CD1c-positive myeloid dendritic cell (primary cell): ENCODE measurements at regions not wholly inside any gene's neighbourhood (a gene's known extent, or its start where the extent isn't known, plus 50 kb on each side); places are given as distances from the start of the nearest gene placed in this dataset.

Source experiments
- DNase-seq: peaks from one replicate; pipeline ENCODE4 v3.0.0-alpha.2; 2016; ENCODE audit errors: extremely low spot score

- no peak for DNase-seq
These were observed 126.4 kb upstream of the OSMR start for GRCh38 chr5:38719403-38719802.

DNA sequence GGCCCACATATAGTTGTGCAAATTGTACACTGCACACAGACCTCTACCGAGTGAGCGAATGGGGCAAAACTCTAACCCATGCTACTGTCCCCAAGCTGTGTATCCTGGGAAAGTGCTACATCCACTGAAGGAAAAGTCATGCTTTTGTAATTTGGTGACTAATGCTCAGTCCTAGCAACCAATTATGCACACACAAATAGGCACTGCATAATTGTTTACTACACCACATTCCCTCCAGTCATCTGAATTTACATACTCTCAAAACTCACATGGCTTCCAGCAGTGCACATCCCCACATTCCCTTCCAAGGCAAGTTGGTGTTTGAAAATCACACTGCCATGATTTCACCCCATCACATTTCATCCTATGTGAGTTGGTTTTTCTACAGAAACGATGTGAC is 125.9 kb upstream of the OSMR start:
- DNase-seq: no peak

- DNase-seq: no peak
These were observed 125.1 kb upstream of the OSMR start for GRCh38 chr5:38720554-38721361.

DNA sequence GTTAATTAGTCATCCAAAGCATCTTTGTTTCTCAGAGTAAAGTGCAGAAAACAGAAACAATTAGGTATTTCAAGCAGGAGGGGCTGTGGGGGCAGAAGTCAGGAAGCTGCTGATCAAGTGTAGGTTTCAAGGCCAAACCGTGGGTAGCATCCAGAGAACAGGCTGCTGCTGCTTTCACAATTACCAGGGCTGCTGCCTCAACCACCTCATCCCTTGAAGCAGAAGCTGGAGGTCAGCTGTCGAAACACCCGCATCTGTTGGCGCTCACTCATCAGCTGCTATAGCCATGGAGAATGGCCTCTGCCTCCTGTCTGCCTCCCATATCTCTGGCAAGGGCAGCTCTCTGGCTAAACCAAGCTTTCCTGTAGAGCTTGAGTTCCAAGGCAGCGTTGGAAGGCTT is 122.9 kb upstream of the OSMR start:
- DNase-seq: no peak

GRCh38 chr5:38723426-38723825 is 122.4 kb upstream of the OSMR start:
- DNase-seq: no peak

DNA sequence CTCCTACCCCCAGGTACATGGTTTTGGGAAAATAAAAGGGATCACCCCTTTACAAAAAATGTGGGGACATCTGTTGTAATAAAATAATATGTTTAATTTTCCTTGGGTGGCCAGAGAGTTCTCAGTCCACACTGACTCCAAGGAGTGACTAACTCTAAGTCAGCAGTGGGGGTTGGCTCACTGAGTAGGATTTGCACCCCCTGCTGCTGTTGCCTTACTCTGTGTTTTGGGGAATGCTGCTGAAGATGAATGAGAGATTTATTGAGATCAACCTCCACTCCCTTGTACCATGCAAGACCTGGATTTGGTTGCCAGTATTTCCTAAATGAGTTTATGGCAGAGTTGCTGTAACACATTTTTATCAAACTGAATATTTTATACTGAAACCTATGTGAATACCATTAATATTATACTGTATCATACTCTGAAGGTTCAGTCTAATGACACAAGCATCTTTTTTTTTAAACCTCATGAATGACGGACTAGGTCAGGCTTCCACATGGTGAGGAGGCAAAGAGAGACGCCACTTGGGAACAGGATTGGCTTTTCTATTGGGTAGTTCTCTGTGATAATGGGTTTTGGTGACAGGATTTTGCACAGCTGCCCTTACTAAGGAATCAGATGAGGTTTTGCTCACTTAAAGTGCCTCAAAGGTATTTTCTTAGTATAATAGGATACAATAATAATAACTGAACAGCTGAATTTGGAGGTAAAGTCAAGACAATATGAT is 121.3 kb upstream of the OSMR start:
- DNase-seq: no peak

DNA sequence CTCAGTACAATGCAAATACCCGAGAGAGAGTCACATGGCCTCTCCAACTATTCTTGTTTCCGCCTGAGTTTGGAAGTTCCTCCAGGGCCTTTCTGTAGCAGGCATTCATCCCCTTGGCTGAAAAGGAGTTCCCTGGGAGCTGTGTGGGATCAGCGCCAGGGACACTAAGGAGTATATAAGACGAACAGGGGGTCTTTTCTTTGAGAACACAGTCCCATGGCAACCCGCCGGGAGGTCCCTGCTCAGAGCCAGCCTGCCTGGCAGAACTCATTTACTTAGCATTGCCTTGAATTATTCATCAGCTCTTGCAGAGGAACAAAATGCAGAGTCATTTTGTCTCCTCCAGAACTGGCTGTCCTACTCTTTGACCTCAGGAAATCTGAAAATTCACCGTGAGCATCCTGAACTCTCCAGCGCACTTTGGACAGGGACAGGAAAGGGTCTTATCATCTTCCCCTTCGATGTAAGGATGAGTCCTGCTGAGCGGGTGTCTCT is 120.4 kb upstream of the OSMR start:
- DNase-seq: no peak

GRCh38 chr5:38726279-38726678 is 119.5 kb upstream of the OSMR start:
- no peak for DNase-seq

- no peak for DNase-seq
These were observed 117.8 kb upstream of the OSMR start for GRCh38 chr5:38728029-38728428.

- no peak for DNase-seq
These were observed 114.4 kb upstream of the OSMR start for GRCh38 chr5:38731461-38731860.

DNA sequence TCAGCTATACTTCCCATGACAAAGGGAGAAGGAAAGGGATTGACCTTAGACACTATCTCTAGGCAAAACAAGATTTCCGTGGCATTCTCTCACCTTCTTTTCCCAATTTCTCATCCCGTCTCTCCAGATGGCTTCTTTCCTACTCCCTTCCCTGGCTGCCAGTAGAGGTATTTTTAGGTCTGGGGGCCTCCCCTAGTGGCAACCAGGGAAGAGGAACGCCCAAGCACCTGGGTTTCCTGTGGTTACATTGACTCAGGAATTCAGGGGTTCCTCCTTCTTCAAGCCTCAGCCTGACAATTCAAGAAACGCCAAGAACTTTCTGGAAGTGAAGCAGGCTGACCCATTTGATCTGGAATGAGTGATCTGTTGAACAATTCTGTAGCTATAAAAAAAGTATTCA is 111.5 kb upstream of the OSMR start:
- no peak for DNase-seq

- DNase-seq: no peak
These were observed 109.7 kb upstream of the OSMR start for GRCh38 chr5:38736089-38736488.

DNA sequence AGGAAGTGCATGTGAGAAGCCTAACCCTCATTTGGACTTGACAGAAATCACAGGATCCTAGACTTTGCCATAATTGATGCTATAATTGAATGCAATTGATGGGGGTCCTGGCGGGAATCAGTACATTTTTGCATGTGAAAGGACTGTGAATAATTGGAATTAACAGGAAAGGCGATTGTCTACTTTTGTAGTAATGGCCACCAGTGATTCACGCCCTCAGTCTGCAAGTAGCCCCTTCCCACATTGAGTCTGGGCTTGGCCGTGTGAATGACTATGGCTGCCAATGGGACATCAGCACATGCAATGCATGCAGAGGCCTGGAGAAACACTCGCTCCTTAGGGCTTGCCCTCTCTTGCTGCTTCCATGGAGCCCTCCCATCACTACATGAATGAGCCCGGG is 107.8 kb upstream of the OSMR start:
- no peak for DNase-seq

- no peak for DNase-seq
These were observed 106.7 kb upstream of the OSMR start for GRCh38 chr5:38739011-38739704.

- no peak for DNase-seq
These were observed 106.1 kb upstream of the OSMR start for GRCh38 chr5:38739705-38740045.

DNA sequence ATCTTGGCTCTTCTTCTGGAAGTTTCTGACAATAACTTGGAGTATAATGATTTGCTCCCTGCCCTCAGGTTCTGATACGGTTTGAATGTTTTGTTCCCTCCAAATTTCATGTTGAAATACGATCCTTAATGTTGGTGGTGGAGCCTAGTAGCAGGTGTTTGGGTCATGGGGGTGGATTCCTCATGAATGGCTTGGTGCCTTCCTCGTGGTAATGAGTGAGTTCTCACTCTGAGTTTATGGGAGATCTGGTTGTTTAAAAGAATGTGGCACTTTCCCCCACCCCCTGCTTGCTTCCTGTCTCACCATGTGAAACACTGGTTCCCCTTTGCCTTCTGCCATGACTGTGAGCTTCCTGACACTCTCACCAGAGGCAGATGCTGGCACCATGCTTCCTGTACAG is 103.0 kb upstream of the OSMR start:
- no peak for DNase-seq

DNA sequence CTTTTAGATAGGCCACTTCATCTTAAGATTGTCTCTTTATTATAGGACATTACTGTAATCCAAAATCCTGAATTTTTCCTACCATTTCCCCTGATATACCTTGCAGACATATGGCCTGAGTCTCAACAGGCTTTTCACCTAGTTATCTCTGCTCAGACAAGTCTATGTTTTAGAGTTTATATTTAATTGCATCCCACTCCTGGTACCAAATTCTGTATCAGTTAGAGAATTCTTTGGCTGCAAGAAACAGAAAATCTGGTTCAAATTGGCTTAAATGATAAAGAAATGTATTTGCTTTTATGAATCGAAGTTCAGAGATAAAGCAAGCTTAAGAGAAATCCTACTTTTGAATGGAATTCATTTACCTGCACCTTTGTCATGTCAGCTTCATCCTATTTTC is 102.2 kb upstream of the OSMR start:
- DNase-seq: no peak

DNA sequence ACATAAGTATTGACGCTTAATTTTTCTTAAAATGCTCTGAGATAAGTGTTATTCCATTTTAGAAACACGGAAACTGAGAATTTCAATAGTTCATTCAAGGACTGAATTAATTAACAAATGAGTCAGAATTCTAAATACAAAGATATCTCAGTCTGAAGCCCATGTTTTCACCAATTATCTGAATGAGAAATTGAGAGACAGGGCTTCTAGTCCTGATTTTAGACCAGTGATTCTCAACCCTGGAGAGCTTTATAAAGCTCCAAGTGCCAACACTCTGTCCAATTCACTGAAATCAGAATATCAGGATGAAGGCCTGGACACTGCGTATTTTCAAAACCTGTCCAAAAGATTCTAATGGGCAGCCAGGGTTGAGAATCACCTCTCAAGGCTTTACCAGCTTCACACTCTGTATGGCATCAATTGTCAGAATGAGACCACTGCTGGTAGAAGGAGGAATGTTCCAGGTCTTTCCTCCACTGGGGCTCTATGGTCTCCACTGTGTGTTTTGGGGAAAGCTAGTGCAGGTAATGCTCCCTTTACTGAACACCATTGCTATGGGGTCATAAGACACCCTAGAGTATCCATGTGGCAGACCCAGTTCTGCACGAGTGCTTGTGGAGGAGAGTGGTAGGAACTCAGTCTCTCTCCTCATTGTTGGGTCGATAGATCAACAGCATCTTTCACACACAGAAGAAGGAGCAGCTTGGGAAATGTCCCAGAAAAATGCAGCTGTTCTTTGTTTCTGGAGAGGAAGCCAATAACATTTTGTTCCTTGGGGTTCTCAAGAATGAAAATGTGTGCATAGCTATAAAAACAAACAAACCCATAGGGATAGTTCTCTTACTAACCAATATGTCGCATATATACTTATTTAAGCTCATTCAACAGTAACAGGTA is 99.7 kb upstream of the OSMR start:
- no peak for DNase-seq

DNA sequence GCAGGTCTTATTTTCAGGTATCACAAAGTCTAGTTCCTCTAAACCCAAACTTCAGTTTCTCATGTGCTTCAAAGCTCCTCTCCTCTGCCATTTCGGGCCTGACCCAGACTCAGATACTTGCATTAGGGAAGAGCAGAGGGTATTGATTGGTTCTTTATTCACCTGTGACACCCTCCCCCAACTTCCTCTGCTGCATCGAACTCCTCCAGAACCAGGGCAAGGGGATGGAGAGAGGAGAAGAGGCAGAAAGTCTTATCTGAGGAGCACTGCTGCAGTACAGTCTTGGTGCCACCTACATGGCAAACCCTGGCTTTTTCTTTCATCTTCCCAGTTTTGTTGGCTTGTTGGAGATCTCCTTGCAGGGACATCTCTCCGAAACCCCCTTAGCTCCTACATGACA is 96.0 kb upstream of the OSMR start:
- no peak for DNase-seq

DNA sequence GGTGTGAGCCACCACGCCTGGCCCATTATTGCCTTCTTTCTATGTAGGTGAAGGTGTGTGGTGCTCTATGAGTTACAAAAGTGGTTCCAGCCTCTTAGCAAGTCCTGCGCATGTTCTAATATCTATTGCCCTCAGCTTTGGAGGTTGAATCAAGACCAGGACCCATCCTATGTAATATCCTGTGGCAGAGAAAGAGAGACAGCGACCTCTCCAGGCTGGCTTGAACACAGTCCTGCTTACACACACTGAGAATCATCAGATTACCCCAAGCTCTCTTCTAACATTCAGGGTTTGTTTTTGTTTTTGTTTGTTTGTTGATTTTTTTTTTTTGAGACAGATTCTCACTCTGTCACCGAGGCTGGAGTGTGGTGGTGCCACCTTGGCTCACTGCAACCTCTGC is 94.7 kb upstream of the OSMR start:
- no peak for DNase-seq

- DNase-seq: no peak
These were observed 93.7 kb upstream of the OSMR start for GRCh38 chr5:38752012-38752536.

DNA sequence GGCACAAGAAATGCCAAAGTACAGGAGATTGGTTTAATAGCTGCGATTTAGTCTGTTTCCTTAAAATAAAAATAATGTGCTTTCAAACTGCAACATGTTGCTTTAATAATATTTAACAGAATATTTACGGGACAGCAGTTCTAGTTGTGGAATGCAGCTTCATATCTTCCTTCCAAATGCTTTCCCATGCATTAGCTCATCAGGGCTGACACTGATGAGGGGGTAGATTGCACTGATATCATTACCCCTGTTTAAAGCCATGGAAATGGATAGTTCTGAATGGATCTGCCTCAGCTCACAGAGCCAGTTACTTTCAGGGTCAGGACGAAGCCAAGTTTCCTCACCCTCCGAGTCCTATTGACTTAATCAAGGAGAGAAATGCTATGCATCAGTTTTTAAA is 93.2 kb upstream of the OSMR start:
- DNase-seq: no peak
